ENCODE measurements at regions not wholly inside any gene's neighbourhood (a gene's known extent, or its start where the extent isn't known, plus 50 kb on each side); places are given as distances from the start of the nearest gene placed in this dataset.

DNA sequence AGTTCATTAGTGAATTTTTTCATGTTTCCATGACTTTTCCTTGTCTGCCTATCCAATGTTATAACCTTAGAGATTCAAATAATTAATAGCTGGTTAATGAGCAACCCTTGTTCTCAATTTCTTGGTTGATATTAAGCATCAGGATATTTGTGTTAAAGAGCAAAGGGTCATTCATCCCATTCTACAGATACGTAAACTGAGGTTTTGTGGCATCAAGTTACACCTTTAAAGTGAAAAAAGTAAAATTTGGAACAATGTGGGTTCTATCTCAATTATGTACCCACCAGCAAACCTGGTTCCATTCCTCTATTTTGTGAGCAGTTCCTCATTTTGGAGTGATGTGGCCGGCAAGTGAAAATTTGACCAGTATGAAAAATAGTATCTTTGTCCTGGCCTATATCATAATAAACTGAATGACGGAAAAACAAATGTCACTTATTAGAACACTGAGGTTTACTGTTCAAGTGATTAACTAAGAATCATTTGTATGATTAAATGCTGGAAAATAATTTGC, 220.5 kb upstream of the ATP5MC3 start (continued):
- TF ChIP-seq SP1 (CRISPR knock-in tag; conservative IDR thresholded peaks at IDR 0.05), result no peak
- no peak for TF ChIP-seq ZNF263 (CRISPR knock-in tag; IDR thresholded peaks at IDR 0.05; ENCODE audit: low read depth)
- TF ChIP-seq GRHL2 (CRISPR knock-in tag; IDR thresholded peaks at IDR 0.05; ENCODE audit: insufficient replicate concordance, severe bottlenecking), result no peak
- no peak for TF ChIP-seq MYBL2 (CRISPR knock-in tag; IDR thresholded peaks at IDR 0.05)
- TF ChIP-seq CTCF (IDR thresholded peaks at IDR 0.05), result no peak
- TF ChIP-seq E2F4 (CRISPR knock-in tag; IDR thresholded peaks at IDR 0.05; ENCODE audit: borderline replicate concordance, low read depth), result no peak
- TF ChIP-seq TCF7 (CRISPR knock-in tag; IDR thresholded peaks at IDR 0.05; ENCODE audit: low read depth), result no peak
- no peak for TF ChIP-seq ZNF219 (CRISPR knock-in tag; IDR thresholded peaks at IDR 0.05; ENCODE audit: borderline replicate concordance)

DNA sequence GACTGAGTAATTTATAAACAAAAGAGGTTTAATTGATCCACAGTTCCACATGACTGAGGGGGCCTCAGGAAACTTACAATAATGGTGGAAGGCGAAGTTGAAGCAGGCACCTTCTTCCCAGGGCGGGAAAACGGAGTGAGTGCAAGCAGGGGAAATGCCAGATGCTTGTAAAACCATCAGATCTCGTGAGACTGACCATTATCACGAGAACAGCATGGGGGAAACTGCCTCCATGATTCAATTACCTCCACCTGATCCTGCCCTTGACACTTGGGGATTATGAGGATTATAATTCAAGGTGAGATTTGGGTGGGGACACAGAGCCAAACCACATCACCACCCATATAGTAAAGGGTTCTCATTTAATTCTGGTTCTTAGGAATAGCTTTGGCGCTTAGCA, 219.5 kb upstream of the ATP5MC3 start:
- DNase-seq (ENCODE audit: low spot score) (no peak), ATAC-seq (no peak)
- TF ChIP-seq CREM (CRISPR knock-in tag; IDR thresholded peaks at IDR 0.05) (no peak), GTF2I (CRISPR knock-in tag; conservative IDR thresholded peaks at IDR 0.05) (no peak), ZNF671 (CRISPR knock-in tag; IDR thresholded peaks at IDR 0.05) (no peak), SMAD3 (CRISPR knock-in tag; IDR thresholded peaks at IDR 0.05; ENCODE audit: borderline replicate concordance) (no peak), ZNF396 (CRISPR knock-in tag; IDR thresholded peaks at IDR 0.05; ENCODE audit: borderline replicate concordance) (no peak), ZNF219 (CRISPR knock-in tag; IDR thresholded peaks at IDR 0.05; ENCODE audit: borderline replicate concordance) (no peak), E2F4 (CRISPR knock-in tag; IDR thresholded peaks at IDR 0.05; ENCODE audit: borderline replicate concordance, low read depth) (no peak), SP1 (CRISPR knock-in tag; conservative IDR thresholded peaks at IDR 0.05) (no peak), FOXK1 (CRISPR knock-in tag; IDR thresholded peaks at IDR 0.05) (no peak), NR2C2 (CRISPR knock-in tag; IDR thresholded peaks at IDR 0.05) (no peak), TCF7 (CRISPR knock-in tag; IDR thresholded peaks at IDR 0.05; ENCODE audit: low read depth) (no peak), NR3C1 (CRISPR knock-in tag; conservative IDR thresholded peaks at IDR 0.05; ENCODE audit: low read depth) (no peak), NFE2L1 (CRISPR knock-in tag; IDR thresholded peaks at IDR 0.05) (no peak), ZNF121 (CRISPR knock-in tag; IDR thresholded peaks at IDR 0.05) (no peak), TP53 (CRISPR knock-in tag; IDR thresholded peaks at IDR 0.05) (no peak), E2F5 (CRISPR knock-in tag; IDR thresholded peaks at IDR 0.05) (no peak), RELA (CRISPR knock-in tag; IDR thresholded peaks at IDR 0.05; ENCODE audit: borderline replicate concordance) (no peak)
- TF ChIP-seq, protein P1, sequence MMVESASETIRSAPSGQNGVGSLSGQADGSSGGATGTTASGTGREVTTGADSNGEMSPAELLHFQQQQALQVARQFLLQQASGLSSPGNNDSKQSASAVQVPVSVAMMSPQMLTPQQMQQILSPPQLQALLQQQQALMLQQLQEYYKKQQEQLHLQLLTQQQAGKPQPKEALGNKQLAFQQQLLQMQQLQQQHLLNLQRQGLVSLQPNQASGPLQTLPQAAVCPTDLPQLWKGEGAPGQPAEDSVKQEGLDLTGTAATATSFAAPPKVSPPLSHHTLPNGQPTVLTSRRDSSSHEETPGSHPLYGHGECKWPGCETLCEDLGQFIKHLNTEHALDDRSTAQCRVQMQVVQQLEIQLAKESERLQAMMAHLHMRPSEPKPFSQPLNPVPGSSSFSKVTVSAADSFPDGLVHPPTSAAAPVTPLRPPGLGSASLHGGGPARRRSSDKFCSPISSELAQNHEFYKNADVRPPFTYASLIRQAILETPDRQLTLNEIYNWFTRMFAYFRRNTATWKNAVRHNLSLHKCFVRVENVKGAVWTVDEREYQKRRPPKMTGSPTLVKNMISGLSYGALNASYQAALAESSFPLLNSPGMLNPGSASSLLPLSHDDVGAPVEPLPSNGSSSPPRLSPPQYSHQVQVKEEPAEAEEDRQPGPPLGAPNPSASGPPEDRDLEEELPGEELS (CRISPR knock-in tag; IDR thresholded peaks at IDR 0.05), result no peak
- TF ChIP-seq, protein P2, sequence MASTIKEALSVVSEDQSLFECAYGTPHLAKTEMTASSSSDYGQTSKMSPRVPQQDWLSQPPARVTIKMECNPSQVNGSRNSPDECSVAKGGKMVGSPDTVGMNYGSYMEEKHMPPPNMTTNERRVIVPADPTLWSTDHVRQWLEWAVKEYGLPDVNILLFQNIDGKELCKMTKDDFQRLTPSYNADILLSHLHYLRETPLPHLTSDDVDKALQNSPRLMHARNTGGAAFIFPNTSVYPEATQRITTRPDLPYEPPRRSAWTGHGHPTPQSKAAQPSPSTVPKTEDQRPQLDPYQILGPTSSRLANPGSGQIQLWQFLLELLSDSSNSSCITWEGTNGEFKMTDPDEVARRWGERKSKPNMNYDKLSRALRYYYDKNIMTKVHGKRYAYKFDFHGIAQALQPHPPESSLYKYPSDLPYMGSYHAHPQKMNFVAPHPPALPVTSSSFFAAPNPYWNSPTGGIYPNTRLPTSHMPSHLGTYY (CRISPR knock-in tag; IDR thresholded peaks at IDR 0.05), result no peak
- TF ChIP-seq, protein P3, sequence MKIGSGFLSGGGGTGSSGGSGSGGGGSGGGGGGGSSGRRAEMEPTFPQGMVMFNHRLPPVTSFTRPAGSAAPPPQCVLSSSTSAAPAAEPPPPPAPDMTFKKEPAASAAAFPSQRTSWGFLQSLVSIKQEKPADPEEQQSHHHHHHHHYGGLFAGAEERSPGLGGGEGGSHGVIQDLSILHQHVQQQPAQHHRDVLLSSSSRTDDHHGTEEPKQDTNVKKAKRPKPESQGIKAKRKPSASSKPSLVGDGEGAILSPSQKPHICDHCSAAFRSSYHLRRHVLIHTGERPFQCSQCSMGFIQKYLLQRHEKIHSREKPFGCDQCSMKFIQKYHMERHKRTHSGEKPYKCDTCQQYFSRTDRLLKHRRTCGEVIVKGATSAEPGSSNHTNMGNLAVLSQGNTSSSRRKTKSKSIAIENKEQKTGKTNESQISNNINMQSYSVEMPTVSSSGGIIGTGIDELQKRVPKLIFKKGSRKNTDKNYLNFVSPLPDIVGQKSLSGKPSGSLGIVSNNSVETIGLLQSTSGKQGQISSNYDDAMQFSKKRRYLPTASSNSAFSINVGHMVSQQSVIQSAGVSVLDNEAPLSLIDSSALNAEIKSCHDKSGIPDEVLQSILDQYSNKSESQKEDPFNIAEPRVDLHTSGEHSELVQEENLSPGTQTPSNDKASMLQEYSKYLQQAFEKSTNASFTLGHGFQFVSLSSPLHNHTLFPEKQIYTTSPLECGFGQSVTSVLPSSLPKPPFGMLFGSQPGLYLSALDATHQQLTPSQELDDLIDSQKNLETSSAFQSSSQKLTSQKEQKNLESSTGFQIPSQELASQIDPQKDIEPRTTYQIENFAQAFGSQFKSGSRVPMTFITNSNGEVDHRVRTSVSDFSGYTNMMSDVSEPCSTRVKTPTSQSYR (CRISPR knock-in tag; IDR thresholded peaks at IDR 0.05), result no peak
- ChIA-PET POLR2A (no interaction called here), CTCF (interaction anchor here (0.6 kb wide), 1 partner anchor 57 kb away, joined by 3 read pairs; no protein-coding TSS in a partner anchor)
- Mint-ChIP-seq H3K9me3 (no peaks in the 10 kb centered on the region), H3K27ac (no peak overlapping the region), H3K4me1 (no peaks in the 10 kb centered on the region), H3K4me3 (no peak overlapping the region), H3K27me3 (ENCODE audit: low read depth) (no peaks in the 10 kb centered on the region), H3K36me3 (no peaks in the 10 kb centered on the region)
